H1 (cell line): ENCODE measurements at regions not wholly inside any gene's neighbourhood (a gene's known extent, or its start where the extent isn't known, plus 50 kb on each side); places are given as distances from the start of the nearest gene placed in this dataset.

Source experiments
- EP300 ChIP-seq, 2 experiments: IDR thresholded peaks; 1 replicate in 1 of 2; 2 replicates in 1 of 2; pipeline ENCODE4 v1.6.1; 2011 to 2012; ENCODE audit warnings: low read depth in 2 of 2, low read length in 2 of 2, mild to moderate bottlenecking in 2 of 2, borderline replicate concordance in 1 of 2, inconsistent platforms in 1 of 2, moderate library complexity in 1 of 2
- NANOG ChIP-seq: IDR thresholded peaks from 2 replicates; pipeline ENCODE4 v1.6.1; 2011; ENCODE audit warnings: low read length, low read depth, mild to moderate bottlenecking, inconsistent platforms; ENCODE audit not compliant: insufficient read depth, poor library complexity, severe bottlenecking
- SIRT6 ChIP-seq: IDR thresholded peaks from one replicate; pipeline ENCODE4 v1.7.1; 2012; ENCODE audit warnings: low read length, inconsistent platforms

GRCh38 chr6:164546263-164546662, 763.1 kb downstream of the C6orf118 start (continued):
- TF ChIP-seq EP300 (IDR thresholded peaks at IDR 0.05; ENCODE audit: borderline replicate concordance in 1 of 2, low read depth in 2 of 2, low read length in 2 of 2), result no peak
- no peak for TF ChIP-seq SIRT6
- no peak for TF ChIP-seq NANOG
